ENCODE measurements at regions not wholly inside any gene's neighbourhood (a gene's known extent, or its start where the extent isn't known, plus 50 kb on each side); places are given as distances from the start of the nearest gene placed in this dataset.
"Not testable (repeated sequence)": the region's sequence is repeated elsewhere in the genome, so short reads cannot be mapped to it uniquely, and the experiment has no call there.

- no peak for DNase-seq (ENCODE audit: extremely low spot score)
- TF ChIP-seq CTCF (IDR thresholded peaks at IDR 0.05; ENCODE audit: control extremely low read depth, extremely low read depth, low read depth, missing control alignments), result no peak
- CTCF ChIA-PET, result no interaction called here
- POLR2A ChIA-PET, result no interaction called here
These were observed 265.6 kb upstream of the SFSWAP start for GRCh38 chr12:131445184-131445774.

GRCh38 chr12:131445795-131446194 lies 265.1 kb upstream of the SFSWAP start:
- ChIA-PET POLR2A (no interaction called here), CTCF (no interaction called here)
- TF ChIP-seq CTCF (IDR thresholded peaks at IDR 0.05; ENCODE audit: control extremely low read depth, extremely low read depth, low read depth, missing control alignments), result no peak
- DNase-seq (ENCODE audit: extremely low spot score), result no peak

- DNase-seq (ENCODE audit: extremely low spot score); CTCF ChIA-PET; POLR2A ChIA-PET: not testable (repeated sequence)
These were observed 263.3 kb upstream of the SFSWAP start for GRCh38 chr12:131447636-131448035.

- POLR2A ChIA-PET, result no interaction called here
- CTCF ChIA-PET, result no interaction called here
- no peak for TF ChIP-seq CTCF (IDR thresholded peaks at IDR 0.05; ENCODE audit: control extremely low read depth, extremely low read depth, low read depth, missing control alignments)
- no peak for DNase-seq (ENCODE audit: extremely low spot score)
These were observed 262.6 kb upstream of the SFSWAP start for GRCh38 chr12:131448254-131448795.

- ChIA-PET CTCF (no interaction called here), POLR2A (no interaction called here)
These were observed 261.9 kb upstream of the SFSWAP start for GRCh38 chr12:131449027-131449426.

GRCh38 chr12:131452444-131452860 lies 258.4 kb upstream of the SFSWAP start:
- ChIA-PET CTCF (interaction anchor here (0.7 to 7.2 kb wide), 5 partner anchors 14 to 348 kb away, joined by 3 to 43 read pairs (median 3); no protein-coding TSS in a partner anchor), POLR2A (no interaction called here)

More at GRCh38 chr12:131449027-131449426, 261.9 kb upstream of the SFSWAP start:
- no peak for TF ChIP-seq CTCF (IDR thresholded peaks at IDR 0.05; ENCODE audit: control extremely low read depth, extremely low read depth, low read depth, missing control alignments)
- DNase-seq (ENCODE audit: extremely low spot score), result no peak

More at GRCh38 chr12:131452444-131452860, 258.4 kb upstream of the SFSWAP start:
- TF ChIP-seq CTCF (IDR thresholded peaks at IDR 0.05; ENCODE audit: control extremely low read depth, extremely low read depth, low read depth, missing control alignments), result peak; percentile 53
- DNase-seq (ENCODE audit: extremely low spot score), result peak; percentile 55

Data from GM10248 (cell line).